GM12878 (cell line): ENCODE measurements at regions not wholly inside any gene's neighbourhood (a gene's known extent, or its start where the extent isn't known, plus 50 kb on each side); places are given as distances from the start of the nearest gene placed in this dataset.

Source experiments
- ATAC-seq: fragments of 200-7000 bp; cut with Tn5 transposase; 3 replicates; pipeline ENCODE4 v1.9.1; 2020; ENCODE audit warnings: mild to moderate bottlenecking, moderate library complexity
- BruUV-seq: library from RNA; stranded (reverse); fragments of 400-500 nt; replicated peaks from 2 replicates; lab custom pipeline; 2021; lab: Mats Ljungman, UMichigan
- CTCF ChIA-PET: fragments of 300-600 bp; sonication (Branson Sonifier 250); formaldehyde crosslinking; extraction: SDS; loops from one replicate; lab custom pipeline; 2021; ENCODE audit warnings: inconsistent platforms; lab: Yijun Ruan, JAX
- POLR2A ChIA-PET: fragments of 350-600 bp; formaldehyde crosslinking; extraction: SDS; loops from one replicate; lab custom pipeline; 2021; ENCODE audit warnings: inconsistent platforms; lab: Charles Lee
- RAD21 ChIA-PET: fragments of 300-600 bp; sonication (Branson Sonifier 250); formaldehyde crosslinking; loops from one replicate; lab custom pipeline; 2023; ENCODE audit warnings: antibody characterized with exemption; ENCODE audit not compliant: unreplicated experiment; lab: Charles Lee
- SMC1A ChIA-PET: fragments of 300-600 bp; sonication (Branson Sonifier 250); formaldehyde crosslinking; loops from one replicate; lab custom pipeline; 2023; ENCODE audit not compliant: unreplicated experiment, uncharacterized antibody; lab: Charles Lee
- DNase-seq: peaks from one replicate; pipeline ENCODE4 v3.0.0-alpha.2; 2011; ENCODE audit warnings: low read depth, low spot score
- FAIRE-seq: peaks from 3 replicates; lab custom pipeline; 2011; peaks lifted over from hg19 to GRCh38; lab: Jason Lieb, UNC
- H2AFZ ChIP-seq: 2 replicates; pipeline ENCODE4 v1.6.0; 2011; ENCODE audit warnings: low read depth, low read length, control low read depth; ENCODE audit not compliant: control insufficient read depth
- H3K27ac ChIP-seq: 2 replicates; pipeline ENCODE4 v1.5.1; 2011; ENCODE audit warnings: control low read depth; ENCODE audit not compliant: control insufficient read depth, insufficient read depth
- H3K27me3 ChIP-seq, 2 experiments: replicated peaks in 1 of 2; 2 replicates each; pipeline versions ENCODE4 v1.6.0 to v1.6.1; 2011; ENCODE audit warnings: low read length in 1 of 2; ENCODE audit not compliant: control insufficient read depth in 2 of 2, insufficient read depth in 2 of 2
- H3K36me3 ChIP-seq, 2 experiments: 2 replicates each; pipeline ENCODE4 v1.5.1; 2011; ENCODE audit warnings: low read length in 1 of 2; ENCODE audit not compliant: control insufficient read depth in 2 of 2, insufficient read depth in 2 of 2
- H3K4me1 ChIP-seq: 2 replicates; pipeline ENCODE4 v1.6.1; 2011; ENCODE audit warnings: mild to moderate bottlenecking, low read length, moderate library complexity, mixed read lengths; ENCODE audit not compliant: control insufficient read depth, insufficient read depth
- H3K4me2 ChIP-seq: 2 replicates; pipeline ENCODE4 v1.6.0; 2011; ENCODE audit warnings: control low read depth; ENCODE audit not compliant: control insufficient read depth, insufficient read depth
- H3K4me3 ChIP-seq: fragments of 200-600 bp; sonication (generic); 2 replicates; pipeline ENCODE4 v1.5.1; 2016
- H3K79me2 ChIP-seq: 2 replicates; pipeline ENCODE4 v1.6.0; 2011; ENCODE audit warnings: low read length; ENCODE audit not compliant: control insufficient read depth, insufficient read depth
- H3K9ac ChIP-seq: 2 replicates; pipeline ENCODE4 v1.8.0; 2011; ENCODE audit warnings: low read length, control low read depth, mixed read lengths; ENCODE audit not compliant: control insufficient read depth, insufficient read depth
- H3K9me3 ChIP-seq: replicated peaks from 3 replicates; pipeline ENCODE4 v1.5.1; 2011; ENCODE audit warnings: mild to moderate bottlenecking, low read length; ENCODE audit not compliant: control insufficient read depth, insufficient read depth
- H4K20me1 ChIP-seq: 2 replicates; pipeline ENCODE4 v1.6.0; 2011; ENCODE audit not compliant: control insufficient read depth, insufficient read depth
- CHD4 ChIP-seq: fragments of 200-600 bp; sonication (generic); IDR thresholded peaks from 2 replicates; pipeline ENCODE4 v1.6.1; 2016; ENCODE audit warnings: mild to moderate bottlenecking
- CREM ChIP-seq: IDR thresholded peaks from 2 replicates; pipeline ENCODE4 v1.6.1; 2014; ENCODE audit warnings: antibody characterized with exemption, low read depth
- E2F4 ChIP-seq: IDR thresholded peaks from 2 replicates; pipeline ENCODE4 v1.6.1; 2012; ENCODE audit warnings: low read depth, low read length, improper control_type of control experiment
- EGR1 ChIP-seq, 2 experiments: IDR thresholded peaks; 1 replicate in 1 of 2; 2 replicates in 1 of 2; pipeline ENCODE4 v1.6.1; 2011 to 2012; ENCODE audit warnings: low read depth in 2 of 2, low read length in 2 of 2, borderline replicate concordance in 1 of 2, mild to moderate bottlenecking in 1 of 2, moderate library complexity in 1 of 2
- IKZF2 ChIP-seq, 2 experiments: fragments of 450-650 bp; IDR thresholded peaks; 2 replicates each; pipeline ENCODE4 v1.6.1; 2017; ENCODE audit warnings: mild to moderate bottlenecking in 2 of 2, moderate library complexity in 2 of 2
- IRF3 ChIP-seq: fragments of 450-650 bp; IDR thresholded peaks from 2 replicates; pipeline ENCODE4 v1.6.1; 2014; ENCODE audit warnings: mild to moderate bottlenecking
- JUNB ChIP-seq: IDR thresholded peaks from 2 replicates; pipeline ENCODE4 v1.6.1; 2016; ENCODE audit warnings: antibody characterized with exemption, mild to moderate bottlenecking
- MEF2A ChIP-seq: IDR thresholded peaks from 2 replicates; pipeline ENCODE4 v1.6.1; 2011; ENCODE audit warnings: low read depth, mild to moderate bottlenecking, low read length, moderate library complexity; ENCODE audit not compliant: insufficient read depth
- MTA3 ChIP-seq: IDR thresholded peaks from 2 replicates; pipeline ENCODE4 v1.6.1; 2012; ENCODE audit warnings: low read length, inconsistent platforms, borderline replicate concordance
- PML ChIP-seq: IDR thresholded peaks from 2 replicates; pipeline ENCODE4 v1.6.1; 2012; ENCODE audit warnings: low read length, inconsistent platforms
- RELB ChIP-seq: fragments of 450-650 bp; IDR thresholded peaks from 2 replicates; pipeline ENCODE4 v1.6.1; 2017; ENCODE audit warnings: low read depth, mild to moderate bottlenecking, moderate library complexity
- SP1 ChIP-seq: IDR thresholded peaks from one replicate; pipeline ENCODE4 v1.6.1; 2011; ENCODE audit warnings: low read depth, low read length
- TARDBP ChIP-seq: IDR thresholded peaks from 2 replicates; pipeline ENCODE4 v1.6.1; 2016; ENCODE audit warnings: borderline replicate concordance
- TBL1XR1 ChIP-seq: IDR thresholded peaks from 2 replicates; pipeline ENCODE4 v1.6.1; 2012; ENCODE audit warnings: low read depth, low read length, improper control_type of control experiment
- WGBS: methylation state at CpG from one replicate; pipeline ENCODE4 v1.1.6; 2016; ENCODE audit warnings: low lambda C conversion rate; ENCODE audit not compliant: insufficient replicate concordance, insufficient coverage; ENCODE audit errors: missing lambda C conversion rate; 5-methylcytosine and 5-hydroxymethylcytosine counted together
- in situ Hi-C: fragments of 300-500 bp; cut with MboI; formaldehyde crosslinking; loops from 9 replicates; pipeline ENCODE4 v1.14.3; 2018; ENCODE audit warnings: mixed read lengths
- intact Hi-C: fragments of 100-400 bp; cut with micrococcal nuclease; formaldehyde crosslinking; loops from one replicate; pipeline ENCODE4 v1.14.2; 2022; ENCODE audit not compliant: unreplicated experiment
- TF ChIP-seq, protein P1 (sequence below): fragments of 150-350 bp; IDR thresholded peaks from 2 replicates; pipeline ENCODE4 v1.6.1; 2016; ENCODE audit warnings: low read depth, low read length

- peaks cover 5% of the 10 kb centered on the region; the same call in 1 of the 2 replicates for H3K4me1 ChIP-seq
- ATAC-seq: peak; percentile 62
- intact Hi-C loops: loop anchor here (2.0 kb wide), 3 partner anchors 37 to 411 kb away; no protein-coding TSS in a partner anchor
- H3K9ac ChIP-seq: no peak overlapping the region
- H3K4me2 ChIP-seq: no peak overlapping the region
- in situ Hi-C loops: loop anchor here (5.0 kb wide), 1 partner anchor 85 kb away; no protein-coding TSS in a partner anchor
- no TSS peak for BruUV-seq
- H3K4me3 ChIP-seq: no peak overlapping the region
- ChIA-PET RAD21 (no interaction called here), POLR2A (no interaction called here), SMC1A (no interaction called here), CTCF (interaction anchor here (0.6 to 1.5 kb wide), 3 partner anchors 12 to 90 kb away, joined by 3 read pairs; no protein-coding TSS in a partner anchor)
- H3K9me3 ChIP-seq: no peaks in the 10 kb centered on the region
- WGBS: 25% methylated on average over 4 of the region's 4 CpGs
- no peaks in the 10 kb centered on the region for H3K79me2 ChIP-seq
- H3K36me3 ChIP-seq: peaks cover 10 to 25% of the 10 kb centered on the region in 2 experiments; a peak in 3 of 4 replicates
- DNase-seq: no peak
- H2AFZ ChIP-seq: no peak overlapping the region
- FAIRE-seq: no peak
- peaks cover 3% of the 10 kb centered on the region; the same call in 1 of the 2 replicates for H4K20me1 ChIP-seq
- no peaks in the 10 kb centered on the region for H3K27me3 ChIP-seq
- H3K27ac ChIP-seq: no peak overlapping the region
- no peak for TF ChIP-seq JUNB
- TF ChIP-seq E2F4: no peak
- no peak for TF ChIP-seq IRF3
- no peak for TF ChIP-seq IKZF2 (IDR thresholded peaks at IDR 0.05)
- no peak for TF ChIP-seq EGR1 (IDR thresholded peaks at IDR 0.05; ENCODE audit: borderline replicate concordance in 1 of 2, low read depth in 2 of 2, low read length in 2 of 2)
- no peak for TF ChIP-seq SP1
- TF ChIP-seq, protein P1, sequence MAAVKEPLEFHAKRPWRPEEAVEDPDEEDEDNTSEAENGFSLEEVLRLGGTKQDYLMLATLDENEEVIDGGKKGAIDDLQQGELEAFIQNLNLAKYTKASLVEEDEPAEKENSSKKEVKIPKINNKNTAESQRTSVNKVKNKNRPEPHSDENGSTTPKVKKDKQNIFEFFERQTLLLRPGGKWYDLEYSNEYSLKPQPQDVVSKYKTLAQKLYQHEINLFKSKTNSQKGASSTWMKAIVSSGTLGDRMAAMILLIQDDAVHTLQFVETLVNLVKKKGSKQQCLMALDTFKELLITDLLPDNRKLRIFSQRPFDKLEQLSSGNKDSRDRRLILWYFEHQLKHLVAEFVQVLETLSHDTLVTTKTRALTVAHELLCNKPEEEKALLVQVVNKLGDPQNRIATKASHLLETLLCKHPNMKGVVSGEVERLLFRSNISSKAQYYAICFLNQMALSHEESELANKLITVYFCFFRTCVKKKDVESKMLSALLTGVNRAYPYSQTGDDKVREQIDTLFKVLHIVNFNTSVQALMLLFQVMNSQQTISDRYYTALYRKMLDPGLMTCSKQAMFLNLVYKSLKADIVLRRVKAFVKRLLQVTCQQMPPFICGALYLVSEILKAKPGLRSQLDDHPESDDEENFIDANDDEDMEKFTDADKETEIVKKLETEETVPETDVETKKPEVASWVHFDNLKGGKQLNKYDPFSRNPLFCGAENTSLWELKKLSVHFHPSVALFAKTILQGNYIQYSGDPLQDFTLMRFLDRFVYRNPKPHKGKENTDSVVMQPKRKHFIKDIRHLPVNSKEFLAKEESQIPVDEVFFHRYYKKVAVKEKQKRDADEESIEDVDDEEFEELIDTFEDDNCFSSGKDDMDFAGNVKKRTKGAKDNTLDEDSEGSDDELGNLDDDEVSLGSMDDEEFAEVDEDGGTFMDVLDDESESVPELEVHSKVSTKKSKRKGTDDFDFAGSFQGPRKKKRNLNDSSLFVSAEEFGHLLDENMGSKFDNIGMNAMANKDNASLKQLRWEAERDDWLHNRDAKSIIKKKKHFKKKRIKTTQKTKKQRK: no peak
- no peak for TF ChIP-seq TARDBP
- TF ChIP-seq MEF2A: no peak
- TF ChIP-seq RELB: no peak
- TF ChIP-seq CREM: no peak
- TF ChIP-seq MTA3: no peak
- no peak for TF ChIP-seq TBL1XR1
- TF ChIP-seq CHD4: no peak
- TF ChIP-seq PML: no peak
Measured at GRCh38 chr22:25361899-25362214, 142.4 kb downstream of the CRYBB2 start.
